RWPE2 (cell line): ENCODE measurements at regions not wholly inside any gene's neighbourhood (a gene's known extent, or its start where the extent isn't known, plus 50 kb on each side); places are given as distances from the start of the nearest gene placed in this dataset.

Source experiments
- ATAC-seq: fragments of 200-7000 bp; cut with Tn5 transposase; 3 replicates; pipeline ENCODE4 v1.9.1; 2021; ENCODE audit warnings: low read depth
- DNase-seq: peaks from one replicate; pipeline ENCODE4 v3.0.0-alpha.2; 2020; ENCODE audit warnings: low spot score
- H3K27ac ChIP-seq: fragments of 450-650 bp; 2 replicates; pipeline ENCODE4 v1.5.1; 2017; ENCODE audit warnings: mild to moderate bottlenecking; ENCODE audit not compliant: poor library complexity, severe bottlenecking
- H3K27me3 ChIP-seq: fragments of 250-450 bp; sonication (Bioruptor Pico); 2 replicates; pipeline ENCODE4 v1.5.1; 2021; ENCODE audit warnings: mild to moderate bottlenecking, moderate library complexity; ENCODE audit not compliant: insufficient read depth, poor library complexity, severe bottlenecking
- H3K36me3 ChIP-seq: fragments of 250-450 bp; sonication (Bioruptor Pico); 2 replicates; pipeline ENCODE4 v1.5.1; 2020; ENCODE audit warnings: low read depth, mild to moderate bottlenecking, moderate library complexity
- H3K4me1 ChIP-seq: fragments of 250-450 bp; sonication (Bioruptor Pico); 2 replicates; pipeline ENCODE4 v1.5.1; 2021; ENCODE audit warnings: mild to moderate bottlenecking, moderate library complexity; ENCODE audit not compliant: insufficient read depth, poor library complexity, severe bottlenecking
- H3K4me3 ChIP-seq: fragments of 250-450 bp; sonication (Bioruptor Pico); 2 replicates; pipeline ENCODE4 v1.5.1; 2021; ENCODE audit warnings: mild to moderate bottlenecking, moderate library complexity; ENCODE audit not compliant: severe bottlenecking
- H3K9me3 ChIP-seq: fragments of 250-450 bp; sonication (Bioruptor Pico); 2 replicates; pipeline ENCODE4 v1.5.1; 2021; ENCODE audit warnings: mild to moderate bottlenecking, moderate library complexity; ENCODE audit not compliant: severe bottlenecking
- TF ChIP-seq, protein P1 (sequence below): fragments of 450-650 bp; IDR thresholded peaks from one replicate; pipeline ENCODE4 v1.5.1; 2017; ENCODE audit warnings: mild to moderate bottlenecking, moderate library complexity; ENCODE audit not compliant: poor library complexity, severe bottlenecking

GRCh38 chr17:34163646-34164045, 91.4 kb upstream of the CCL2 start:
- no peaks in the 10 kb centered on the region for H3K9me3 ChIP-seq
- DNase-seq (no peak), ATAC-seq (no peak)
- no peak overlapping the region for H3K4me3 ChIP-seq
- H3K27ac ChIP-seq, result no peak overlapping the region
- TF ChIP-seq, protein P1, sequence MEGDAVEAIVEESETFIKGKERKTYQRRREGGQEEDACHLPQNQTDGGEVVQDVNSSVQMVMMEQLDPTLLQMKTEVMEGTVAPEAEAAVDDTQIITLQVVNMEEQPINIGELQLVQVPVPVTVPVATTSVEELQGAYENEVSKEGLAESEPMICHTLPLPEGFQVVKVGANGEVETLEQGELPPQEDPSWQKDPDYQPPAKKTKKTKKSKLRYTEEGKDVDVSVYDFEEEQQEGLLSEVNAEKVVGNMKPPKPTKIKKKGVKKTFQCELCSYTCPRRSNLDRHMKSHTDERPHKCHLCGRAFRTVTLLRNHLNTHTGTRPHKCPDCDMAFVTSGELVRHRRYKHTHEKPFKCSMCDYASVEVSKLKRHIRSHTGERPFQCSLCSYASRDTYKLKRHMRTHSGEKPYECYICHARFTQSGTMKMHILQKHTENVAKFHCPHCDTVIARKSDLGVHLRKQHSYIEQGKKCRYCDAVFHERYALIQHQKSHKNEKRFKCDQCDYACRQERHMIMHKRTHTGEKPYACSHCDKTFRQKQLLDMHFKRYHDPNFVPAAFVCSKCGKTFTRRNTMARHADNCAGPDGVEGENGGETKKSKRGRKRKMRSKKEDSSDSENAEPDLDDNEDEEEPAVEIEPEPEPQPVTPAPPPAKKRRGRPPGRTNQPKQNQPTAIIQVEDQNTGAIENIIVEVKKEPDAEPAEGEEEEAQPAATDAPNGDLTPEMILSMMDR, result peak; percentile 28
- H3K4me1 ChIP-seq, result no peaks in the 10 kb centered on the region
- no peaks in the 10 kb centered on the region for H3K36me3 ChIP-seq
- H3K27me3 ChIP-seq, result peaks cover 12% of the 10 kb centered on the region

DNA sequence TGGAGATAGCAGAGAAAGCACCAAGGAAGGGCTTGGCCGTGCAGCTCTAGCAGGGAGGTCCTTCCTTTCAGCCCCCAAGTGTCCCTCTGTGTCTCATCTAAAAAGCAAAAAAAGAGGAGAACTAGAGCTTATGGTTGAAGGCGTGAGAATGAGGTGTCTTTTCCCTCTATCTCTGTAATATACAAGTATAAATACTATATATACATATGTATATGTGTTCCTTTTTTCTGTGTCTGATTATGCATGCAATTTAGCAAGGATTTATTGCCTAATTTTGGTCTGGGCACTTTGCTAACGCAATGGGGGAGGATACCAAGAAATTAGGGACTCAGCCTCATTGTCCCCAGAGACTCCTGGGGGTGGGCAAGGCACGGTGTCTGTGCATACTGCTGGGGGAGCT, 90.2 kb upstream of the CCL2 start:
- ATAC-seq (no peak), DNase-seq (no peak)
- Histone ChIP-seq H3K27ac (no peak overlapping the region), H3K36me3 (no peaks in the 10 kb centered on the region), H3K4me3 (no peak overlapping the region), H3K9me3 (no peaks in the 10 kb centered on the region), H3K4me1 (no peaks in the 10 kb centered on the region), H3K27me3 (peaks cover 4% of the 10 kb centered on the region)
- TF ChIP-seq, protein P1, result no peak

GRCh38 chr17:34166352-34166751, 88.7 kb upstream of the CCL2 start:
- H3K27me3 ChIP-seq, result no peaks in the 10 kb centered on the region
- no peak for DNase-seq
- no peaks in the 10 kb centered on the region for H3K4me1 ChIP-seq
- H3K36me3 ChIP-seq, result no peaks in the 10 kb centered on the region
- H3K27ac ChIP-seq, result no peak overlapping the region
- no peak for ATAC-seq
- TF ChIP-seq, protein P1, result no peak
- no peaks in the 10 kb centered on the region for H3K9me3 ChIP-seq
- no peak overlapping the region for H3K4me3 ChIP-seq

GRCh38 chr17:34167354-34167753, 87.7 kb upstream of the CCL2 start:
- no peak overlapping the region for H3K27ac ChIP-seq
- TF ChIP-seq, protein P1, result no peak
- DNase-seq (no peak), ATAC-seq (no peak)
- no peaks in the 10 kb centered on the region for H3K27me3 ChIP-seq
- H3K4me3 ChIP-seq, result no peak overlapping the region
- no peaks in the 10 kb centered on the region for H3K9me3 ChIP-seq
- no peaks in the 10 kb centered on the region for H3K4me1 ChIP-seq
- H3K36me3 ChIP-seq, result no peaks in the 10 kb centered on the region

- no peak for ATAC-seq
Measured at GRCh38 chr17:34168989-34169388, 86.1 kb upstream of the CCL2 start.

More at GRCh38 chr17:34168989-34169388, 86.1 kb upstream of the CCL2 start:
- no peaks in the 10 kb centered on the region for H3K9me3 ChIP-seq
- TF ChIP-seq, protein P1, result no peak
- no peaks in the 10 kb centered on the region for H3K36me3 ChIP-seq
- H3K27ac ChIP-seq, result no peak overlapping the region
- DNase-seq, result no peak
- no peaks in the 10 kb centered on the region for H3K4me1 ChIP-seq
- H3K27me3 ChIP-seq, result no peaks in the 10 kb centered on the region
- no peak overlapping the region for H3K4me3 ChIP-seq
